Panc1 (cell line): ENCODE measurements at regions not wholly inside any gene's neighbourhood (a gene's known extent, or its start where the extent isn't known, plus 50 kb on each side); places are given as distances from the start of the nearest gene placed in this dataset.

Experiments used
- ATAC-seq: fragments of 200-7000 bp; cut with Tn5 transposase; 2 replicates; pipeline ENCODE4 v1.9.1; 2020; ENCODE audit warnings: mild to moderate bottlenecking, moderate library complexity
- BruUV-seq: library from RNA; stranded (reverse); fragments of 400-500 nt; replicated peaks from 2 replicates; lab custom pipeline; 2021; lab: Mats Ljungman, UMichigan
- CTCF ChIA-PET: fragments of 300-600 bp; sonication (Branson Sonifier 250); formaldehyde crosslinking; loops from one replicate; lab custom pipeline; 2022; ENCODE audit warnings: antibody characterized with exemption; lab: Charles Lee
- POLR2A ChIA-PET: fragments of 300-600 bp; sonication (Branson Sonifier 250); formaldehyde crosslinking; loops from one replicate; lab custom pipeline; 2022; ENCODE audit warnings: antibody characterized with exemption; lab: Charles Lee
- DNase-seq: peaks from one replicate; pipeline ENCODE4 v3.0.0-alpha.2; 2010; ENCODE audit warnings: low read depth, low spot score
- H3K27ac ChIP-seq: 2 replicates; pipeline ENCODE4 v1.5.1; 2011; ENCODE audit warnings: mild to moderate bottlenecking, low read length, inconsistent platforms
- H3K27me3 ChIP-seq: fragments of 200-500 bp; sonication (Bioruptor generic); 2 replicates; pipeline ENCODE4 v1.6.0; 2014; ENCODE audit warnings: low read length, inconsistent platforms; ENCODE audit not compliant: control insufficient read depth, insufficient read depth
- H3K36me3 ChIP-seq: fragments of 200-500 bp; sonication (Bioruptor generic); 2 replicates; pipeline ENCODE4 v1.5.1; 2014; ENCODE audit warnings: inconsistent platforms, mild to moderate bottlenecking, low read length, moderate library complexity; ENCODE audit not compliant: control insufficient read depth, insufficient read depth
- H3K4me1 ChIP-seq: 2 replicates; pipeline ENCODE4 v1.5.1; 2011; ENCODE audit warnings: inconsistent platforms, mild to moderate bottlenecking, low read length, moderate library complexity; ENCODE audit not compliant: control insufficient read depth, insufficient read depth
- H3K4me3 ChIP-seq, 2 experiments: 2 replicates each; pipeline ENCODE4 v1.5.1; 2011 to 2012; ENCODE audit warnings: low read depth in 2 of 2, low read length in 2 of 2, mild to moderate bottlenecking in 2 of 2, inconsistent platforms in 1 of 2, moderate library complexity in 1 of 2
- H3K9me3 ChIP-seq: fragments of 200-500 bp; sonication (Bioruptor generic); 2 replicates; pipeline ENCODE4 v1.5.1; 2014; ENCODE audit warnings: low read depth, mild to moderate bottlenecking, inconsistent platforms, low read length, moderate library complexity; ENCODE audit not compliant: control insufficient read depth, insufficient read depth
- POLR2AphosphoS5 ChIP-seq: IDR thresholded peaks from 2 replicates; pipeline ENCODE4 v1.6.1; 2012; ENCODE audit warnings: mild to moderate bottlenecking, low read depth, low read length, moderate library complexity
- SIN3A ChIP-seq: IDR thresholded peaks from 2 replicates; pipeline ENCODE4 v1.6.1; 2012; ENCODE audit warnings: low read depth, mild to moderate bottlenecking, low read length, moderate library complexity, borderline replicate concordance; ENCODE audit not compliant: insufficient read depth
- TCF7L2 ChIP-seq: IDR thresholded peaks from 2 replicates; pipeline ENCODE4 v1.6.1; 2011; ENCODE audit warnings: mild to moderate bottlenecking, low read depth, low read length, inconsistent platforms
- in situ Hi-C: cut with HindIII; loops from 2 replicates; pipeline ENCODE4 v1.10.0; 2016; ENCODE audit warnings: low sequenced_read_pairs, low pct_unique_long_range_greater_than_20kb
- intact Hi-C: fragments of 100-400 bp; cut with micrococcal nuclease; formaldehyde crosslinking; loops from one replicate; pipeline ENCODE4 v1.10.0; 2022; ENCODE audit not compliant: unreplicated experiment
- TF ChIP-seq, protein P1 (sequence below), 2 experiments: IDR thresholded peaks; 2 replicates each; pipeline ENCODE4 v1.6.1; 2011 to 2012; ENCODE audit warnings: low read depth in 2 of 2, control low read depth in 1 of 2, low read length in 1 of 2, mild to moderate bottlenecking in 1 of 2, moderate library complexity in 1 of 2; ENCODE audit not compliant: insufficient read depth in 1 of 2
- TF ChIP-seq, protein P2 (sequence below): fragments of 450-650 bp; IDR thresholded peaks from 2 replicates; pipeline ENCODE4 v1.5.1; 2017; ENCODE audit warnings: mild to moderate bottlenecking

DNA sequence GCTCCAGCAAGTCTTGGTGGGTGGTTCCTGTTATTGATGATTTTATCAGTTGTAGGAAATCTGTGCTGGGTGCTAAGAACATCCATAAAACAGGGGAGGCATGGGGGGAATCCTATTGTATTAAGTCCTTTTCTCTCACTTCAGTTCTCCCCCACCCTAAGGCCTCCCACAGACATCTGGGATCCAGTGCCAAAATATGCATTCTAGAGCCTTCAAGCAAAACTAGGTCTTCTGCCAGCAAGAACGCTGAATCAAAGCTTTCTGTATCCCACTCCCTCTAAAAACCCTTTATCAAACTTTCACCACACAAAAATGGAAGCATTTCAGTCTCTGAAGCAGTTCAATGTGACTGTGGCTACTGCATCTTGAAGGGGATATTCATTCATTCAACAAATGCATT, 281.9 kb downstream of the GAS1 start:
- in situ Hi-C loops (no loop called here), intact Hi-C loops (no loop called here)
- ATAC-seq: no peak
- no peak overlapping the region for H3K4me3 ChIP-seq
- H3K27me3 ChIP-seq: no peaks in the 10 kb centered on the region
- BruUV-seq: no TSS peak
- DNase-seq: no peak
- CTCF ChIA-PET: no interaction called here
- no peaks in the 10 kb centered on the region for H3K4me1 ChIP-seq
- POLR2A ChIA-PET: no interaction called here
- TF ChIP-seq SIN3A (no peak), TCF7L2 (no peak), POLR2AphosphoS5 (no peak)
- TF ChIP-seq, protein P1, sequence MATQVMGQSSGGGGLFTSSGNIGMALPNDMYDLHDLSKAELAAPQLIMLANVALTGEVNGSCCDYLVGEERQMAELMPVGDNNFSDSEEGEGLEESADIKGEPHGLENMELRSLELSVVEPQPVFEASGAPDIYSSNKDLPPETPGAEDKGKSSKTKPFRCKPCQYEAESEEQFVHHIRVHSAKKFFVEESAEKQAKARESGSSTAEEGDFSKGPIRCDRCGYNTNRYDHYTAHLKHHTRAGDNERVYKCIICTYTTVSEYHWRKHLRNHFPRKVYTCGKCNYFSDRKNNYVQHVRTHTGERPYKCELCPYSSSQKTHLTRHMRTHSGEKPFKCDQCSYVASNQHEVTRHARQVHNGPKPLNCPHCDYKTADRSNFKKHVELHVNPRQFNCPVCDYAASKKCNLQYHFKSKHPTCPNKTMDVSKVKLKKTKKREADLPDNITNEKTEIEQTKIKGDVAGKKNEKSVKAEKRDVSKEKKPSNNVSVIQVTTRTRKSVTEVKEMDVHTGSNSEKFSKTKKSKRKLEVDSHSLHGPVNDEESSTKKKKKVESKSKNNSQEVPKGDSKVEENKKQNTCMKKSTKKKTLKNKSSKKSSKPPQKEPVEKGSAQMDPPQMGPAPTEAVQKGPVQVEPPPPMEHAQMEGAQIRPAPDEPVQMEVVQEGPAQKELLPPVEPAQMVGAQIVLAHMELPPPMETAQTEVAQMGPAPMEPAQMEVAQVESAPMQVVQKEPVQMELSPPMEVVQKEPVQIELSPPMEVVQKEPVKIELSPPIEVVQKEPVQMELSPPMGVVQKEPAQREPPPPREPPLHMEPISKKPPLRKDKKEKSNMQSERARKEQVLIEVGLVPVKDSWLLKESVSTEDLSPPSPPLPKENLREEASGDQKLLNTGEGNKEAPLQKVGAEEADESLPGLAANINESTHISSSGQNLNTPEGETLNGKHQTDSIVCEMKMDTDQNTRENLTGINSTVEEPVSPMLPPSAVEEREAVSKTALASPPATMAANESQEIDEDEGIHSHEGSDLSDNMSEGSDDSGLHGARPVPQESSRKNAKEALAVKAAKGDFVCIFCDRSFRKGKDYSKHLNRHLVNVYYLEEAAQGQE (IDR thresholded peaks at IDR 0.05; ENCODE audit: insufficient read depth in 1 of 2, low read depth in 2 of 2, low read length in 1 of 2): no peak
- TF ChIP-seq, protein P2, sequence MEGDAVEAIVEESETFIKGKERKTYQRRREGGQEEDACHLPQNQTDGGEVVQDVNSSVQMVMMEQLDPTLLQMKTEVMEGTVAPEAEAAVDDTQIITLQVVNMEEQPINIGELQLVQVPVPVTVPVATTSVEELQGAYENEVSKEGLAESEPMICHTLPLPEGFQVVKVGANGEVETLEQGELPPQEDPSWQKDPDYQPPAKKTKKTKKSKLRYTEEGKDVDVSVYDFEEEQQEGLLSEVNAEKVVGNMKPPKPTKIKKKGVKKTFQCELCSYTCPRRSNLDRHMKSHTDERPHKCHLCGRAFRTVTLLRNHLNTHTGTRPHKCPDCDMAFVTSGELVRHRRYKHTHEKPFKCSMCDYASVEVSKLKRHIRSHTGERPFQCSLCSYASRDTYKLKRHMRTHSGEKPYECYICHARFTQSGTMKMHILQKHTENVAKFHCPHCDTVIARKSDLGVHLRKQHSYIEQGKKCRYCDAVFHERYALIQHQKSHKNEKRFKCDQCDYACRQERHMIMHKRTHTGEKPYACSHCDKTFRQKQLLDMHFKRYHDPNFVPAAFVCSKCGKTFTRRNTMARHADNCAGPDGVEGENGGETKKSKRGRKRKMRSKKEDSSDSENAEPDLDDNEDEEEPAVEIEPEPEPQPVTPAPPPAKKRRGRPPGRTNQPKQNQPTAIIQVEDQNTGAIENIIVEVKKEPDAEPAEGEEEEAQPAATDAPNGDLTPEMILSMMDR: no peak
- no peaks in the 10 kb centered on the region for H3K36me3 ChIP-seq
- no peaks in the 10 kb centered on the region for H3K9me3 ChIP-seq
- H3K27ac ChIP-seq: no peak overlapping the region

DNA sequence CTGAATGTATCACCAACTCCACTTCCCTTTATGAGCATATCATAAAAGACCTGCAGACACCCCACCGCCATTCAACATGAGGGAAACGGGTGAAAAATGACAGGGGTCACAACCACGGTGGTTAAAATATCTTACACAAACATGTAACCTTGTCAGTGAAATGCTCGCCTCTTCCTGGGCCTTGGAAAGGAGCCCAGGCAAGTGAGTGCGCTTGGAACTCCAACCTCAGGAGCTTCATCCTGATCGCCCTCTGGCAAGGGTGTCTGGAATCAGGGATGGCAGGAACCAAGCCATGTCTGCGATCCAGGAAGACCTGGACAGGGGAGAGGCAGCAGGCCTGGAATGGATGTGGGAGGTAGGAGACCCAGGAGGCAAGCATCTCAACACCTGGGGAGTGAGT, 282.7 kb downstream of the GAS1 start:
- Histone ChIP-seq H3K36me3 (no peaks in the 10 kb centered on the region), H3K27ac (no peak overlapping the region), H3K4me3 (no peak overlapping the region), H3K9me3 (no peaks in the 10 kb centered on the region), H3K4me1 (no peaks in the 10 kb centered on the region), H3K27me3 (no peaks in the 10 kb centered on the region)
- DNase-seq (no peak), ATAC-seq (no peak)
- intact Hi-C loops (no loop called here), in situ Hi-C loops (no loop called here)
- POLR2A ChIA-PET: no interaction called here
- no TSS peak for BruUV-seq
- CTCF ChIA-PET: no interaction called here
- TF ChIP-seq, protein P1 (IDR thresholded peaks at IDR 0.05; ENCODE audit: insufficient read depth in 1 of 2, low read depth in 2 of 2, low read length in 1 of 2): no peak
- TF ChIP-seq SIN3A (no peak), POLR2AphosphoS5 (no peak), TCF7L2 (no peak)
- TF ChIP-seq, protein P2: no peak
